ENCODE measurements at regions not wholly inside any gene's neighbourhood (a gene's known extent, or its start where the extent isn't known, plus 50 kb on each side); places are given as distances from the start of the nearest gene placed in this dataset.

DNA sequence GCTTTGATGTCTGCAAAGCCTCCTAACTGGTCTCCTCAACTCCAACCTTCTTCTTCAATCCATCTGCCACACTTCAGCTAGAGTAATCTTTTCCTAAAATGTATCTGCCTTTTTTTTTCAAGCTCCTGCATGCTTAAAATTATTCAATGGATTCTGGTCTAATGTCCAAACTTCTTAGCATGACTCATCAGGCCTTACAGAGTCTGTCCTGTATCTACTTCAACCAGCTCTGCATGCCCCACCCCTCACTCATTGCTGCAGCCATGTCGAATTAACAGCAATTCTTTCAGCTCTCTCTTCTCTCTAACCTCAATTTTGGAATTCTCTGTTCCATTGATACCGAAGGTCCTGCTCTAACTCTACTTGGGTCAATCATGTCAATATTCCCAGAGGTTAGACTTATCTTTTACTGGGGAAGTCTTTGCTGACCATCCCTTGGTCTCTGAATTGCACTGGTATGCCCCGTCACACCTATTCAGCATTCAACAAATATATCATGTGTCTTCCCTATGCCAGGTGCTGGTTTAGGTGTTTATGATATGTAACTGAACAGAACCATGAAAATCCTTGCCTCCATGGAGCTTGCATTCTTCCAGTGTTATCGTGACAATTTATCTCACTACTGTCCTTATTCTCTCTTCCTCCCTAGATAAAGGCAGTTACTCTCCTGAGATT is 88.5 kb upstream of the NANOGP8 start:
- TF ChIP-seq EZH2 (IDR thresholded peaks at IDR 0.05; ENCODE audit: borderline replicate concordance, low read depth, low read length, severe bottlenecking): no peak
- no peak for TF ChIP-seq POLR2AphosphoS5 (IDR thresholded peaks at IDR 0.05; ENCODE audit: insufficient read depth, low read depth, low read length)
- TF ChIP-seq CTCF (IDR thresholded peaks at IDR 0.05; ENCODE audit: extremely low read depth in 1 of 2, insufficient read depth in 1 of 2, low read depth in 1 of 2, low read length in 2 of 2): no peak
- TF ChIP-seq FOS (IDR thresholded peaks at IDR 0.05; ENCODE audit: borderline replicate concordance, insufficient read depth, low read length): no peak

Data from endothelial cell of umbilical vein (primary cell).